DND-41 (cell line): ENCODE measurements at regions not wholly inside any gene's neighbourhood (a gene's known extent, or its start where the extent isn't known, plus 50 kb on each side); places are given as distances from the start of the nearest gene placed in this dataset.

ENCODE experiments used
- ATAC-seq: fragments of 200-7000 bp; cut with Tn5 transposase; 3 replicates; pipeline ENCODE4 v1.9.1; 2021; ENCODE audit warnings: low read depth; ENCODE audit not compliant: insufficient read depth
- DNase-seq: peaks from one replicate; pipeline ENCODE4 v3.0.0-alpha.2; 2020
- H2AFZ ChIP-seq: 2 replicates; pipeline ENCODE4 v1.6.0; 2012; ENCODE audit warnings: low read depth, low read length
- H3K27ac ChIP-seq: 2 replicates; pipeline ENCODE4 v1.5.1; 2012; ENCODE audit warnings: low read length, inconsistent platforms
- H3K27me3 ChIP-seq: fragments of 200-600 bp; sonication (generic); 2 replicates; pipeline ENCODE4 v1.6.0; 2012; ENCODE audit warnings: low read length, mild to moderate bottlenecking, inconsistent platforms; ENCODE audit not compliant: insufficient read depth, poor library complexity
- H3K36me3 ChIP-seq: 2 replicates; pipeline ENCODE4 v1.5.1; 2012; ENCODE audit warnings: low read length, inconsistent platforms; ENCODE audit not compliant: insufficient read depth
- H3K4me1 ChIP-seq: 2 replicates; pipeline ENCODE4 v1.5.1; 2012; ENCODE audit warnings: mild to moderate bottlenecking, low read length; ENCODE audit not compliant: insufficient read depth
- H3K4me2 ChIP-seq: 2 replicates; pipeline ENCODE4 v1.6.0; 2012; ENCODE audit warnings: mild to moderate bottlenecking, moderate library complexity, low read length, inconsistent platforms; ENCODE audit not compliant: insufficient read depth
- H3K4me3 ChIP-seq, 2 experiments: fragments of 200-600 bp in 1 of 2; shearing (Covaris generic) in 1 of 2; 2 replicates each; pipeline ENCODE4 v1.5.1; 2012 to 2016; ENCODE audit warnings: inconsistent platforms in 2 of 2, low read length in 2 of 2, mild to moderate bottlenecking in 2 of 2, low read depth in 1 of 2, moderate library complexity in 1 of 2
- H3K79me2 ChIP-seq: 2 replicates; pipeline ENCODE4 v1.6.0; 2012; ENCODE audit warnings: low read length, inconsistent platforms; ENCODE audit not compliant: insufficient read depth
- H3K9ac ChIP-seq: 2 replicates; pipeline ENCODE4 v1.6.0; 2012; ENCODE audit warnings: low read depth, mild to moderate bottlenecking, inconsistent platforms, low read length, moderate library complexity
- H3K9me3 ChIP-seq: 2 replicates; pipeline ENCODE4 v1.5.1; 2012; ENCODE audit warnings: low read length, moderate library complexity, mild to moderate bottlenecking, inconsistent platforms; ENCODE audit not compliant: insufficient read depth, severe bottlenecking
- H4K20me1 ChIP-seq: 2 replicates; pipeline ENCODE4 v1.6.0; 2012; ENCODE audit warnings: low read length; ENCODE audit not compliant: insufficient read depth
- CTCF ChIP-seq: IDR thresholded peaks from 2 replicates; pipeline ENCODE4 v1.5.1; 2012; ENCODE audit warnings: borderline replicate concordance, low read length, moderate library complexity, mild to moderate bottlenecking; ENCODE audit not compliant: poor library complexity, severe bottlenecking; ENCODE audit errors: extremely low read depth
- EZH2 ChIP-seq: IDR thresholded peaks from 3 replicates; pipeline ENCODE4 v1.6.1; 2012; ENCODE audit warnings: borderline replicate concordance, low read depth, mild to moderate bottlenecking, moderate library complexity, low read length, inconsistent platforms; ENCODE audit not compliant: severe bottlenecking

GRCh38 chr13:44267203-44267602 is 106.4 kb upstream of the SERP2 start:
- ATAC-seq: no peak
- Histone ChIP-seq H3K4me1 (no peaks in the 10 kb centered on the region), H3K4me2 (no peak overlapping the region)

DNA sequence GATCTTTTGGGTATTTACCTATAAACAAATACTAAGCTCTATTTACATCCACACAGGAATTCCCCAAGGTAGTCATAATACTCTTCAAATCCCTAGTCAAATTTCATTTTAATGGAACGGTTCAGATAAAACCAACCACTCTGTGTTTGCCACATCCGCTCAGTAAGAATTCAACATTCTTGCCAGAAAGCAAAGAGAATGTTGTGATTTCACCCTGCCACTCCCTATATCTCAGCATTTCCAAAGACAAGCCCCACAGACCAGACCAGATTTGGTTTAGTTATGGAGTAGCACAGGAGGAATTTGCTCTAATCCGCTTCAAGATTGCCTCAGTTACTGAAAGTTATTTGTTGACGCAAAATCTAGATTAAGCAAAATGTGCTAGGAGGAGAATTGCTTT is 105.6 kb upstream of the SERP2 start:
- Histone ChIP-seq H4K20me1 (no peaks in the 10 kb centered on the region), H3K36me3 (no peaks in the 10 kb centered on the region), H3K27me3 (no peaks in the 10 kb centered on the region), H3K4me2 (no peak overlapping the region), H3K9ac (no peak overlapping the region), H3K4me3 (no peak overlapping the region), H3K4me1 (peaks cover 3% of the 10 kb centered on the region), H3K79me2 (no peaks in the 10 kb centered on the region), H2AFZ (no peak overlapping the region), H3K27ac (no peak overlapping the region), H3K9me3 (no peaks in the 10 kb centered on the region)
- TF ChIP-seq CTCF (no peak), EZH2 (no peak)
- no peak for ATAC-seq
- DNase-seq: no peak

More at GRCh38 chr13:44267203-44267602, 106.4 kb upstream of the SERP2 start:
- no peaks in the 10 kb centered on the region for H3K36me3 ChIP-seq
- TF ChIP-seq EZH2: no peak
- TF ChIP-seq CTCF: no peak
- no peak for DNase-seq
- no peaks in the 10 kb centered on the region for H4K20me1 ChIP-seq
- H2AFZ ChIP-seq: no peak overlapping the region
- H3K4me3 ChIP-seq: no peak overlapping the region
- H3K9ac ChIP-seq: no peak overlapping the region
- H3K27me3 ChIP-seq: no peaks in the 10 kb centered on the region
- H3K9me3 ChIP-seq: no peaks in the 10 kb centered on the region
- H3K27ac ChIP-seq: no peak overlapping the region
- H3K79me2 ChIP-seq: no peaks in the 10 kb centered on the region

DNA sequence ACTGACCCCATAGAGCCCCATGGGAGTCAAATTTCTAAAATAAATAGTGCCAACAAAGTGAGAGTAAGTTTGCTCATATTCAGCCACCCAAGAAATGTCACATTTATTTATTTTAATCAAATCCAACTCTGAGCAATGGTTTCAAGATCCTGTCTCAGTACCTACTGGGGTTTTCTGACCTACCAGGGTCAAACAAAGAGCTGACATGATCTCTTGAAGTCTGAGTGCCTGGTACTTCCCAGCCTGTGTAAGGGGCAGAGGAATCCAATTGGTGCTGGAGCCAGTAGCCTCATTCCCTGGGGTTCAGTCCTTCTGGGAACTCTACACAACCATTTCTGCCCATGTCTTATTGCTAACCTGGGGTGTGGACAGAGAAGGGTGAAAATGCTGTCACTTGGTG is 104.6 kb upstream of the SERP2 start:
- no peak overlapping the region for H3K9ac ChIP-seq
- no peak overlapping the region for H3K27ac ChIP-seq
- no peaks in the 10 kb centered on the region for H3K9me3 ChIP-seq
- no peak overlapping the region for H2AFZ ChIP-seq
- H3K4me3 ChIP-seq: no peak overlapping the region
- H3K27me3 ChIP-seq: no peaks in the 10 kb centered on the region
- ATAC-seq (no peak), DNase-seq (no peak)
- H4K20me1 ChIP-seq: no peaks in the 10 kb centered on the region
- H3K36me3 ChIP-seq: no peaks in the 10 kb centered on the region
- H3K4me1 ChIP-seq: peaks cover 13% of the 10 kb centered on the region
- TF ChIP-seq EZH2: no peak
- no peak for TF ChIP-seq CTCF
- no peaks in the 10 kb centered on the region for H3K79me2 ChIP-seq
- no peak overlapping the region for H3K4me2 ChIP-seq

- Histone ChIP-seq H3K9ac (no peak overlapping the region), H3K4me2 (no peak overlapping the region), H4K20me1 (no peaks in the 10 kb centered on the region), H3K27me3 (no peaks in the 10 kb centered on the region), H3K36me3 (no peaks in the 10 kb centered on the region), H2AFZ (no peak overlapping the region), H3K79me2 (no peaks in the 10 kb centered on the region), H3K27ac (no peak overlapping the region), H3K4me3 (no peak overlapping the region), H3K4me1 (peaks cover 25% of the 10 kb centered on the region), H3K9me3 (no peaks in the 10 kb centered on the region)
- ATAC-seq (no peak), DNase-seq (no peak)
- TF ChIP-seq CTCF: no peak
- TF ChIP-seq EZH2: no peak
Observed at GRCh38 chr13:44270150-44270549, 103.5 kb upstream of the SERP2 start.
